H1 (cell line): ENCODE measurements at regions not wholly inside any gene's neighbourhood (a gene's known extent, or its start where the extent isn't known, plus 50 kb on each side); places are given as distances from the start of the nearest gene placed in this dataset.

Experiments used
- CTCF ChIA-PET: fragments of 300-600 bp; sonication (Branson Sonifier 250); formaldehyde crosslinking; loops from one replicate; lab custom pipeline; 2021; ENCODE audit not compliant: partially characterized antibody; lab: Charles Lee
- POLR2A ChIA-PET: fragments of 300-600 bp; sonication (Branson Sonifier 250); formaldehyde crosslinking; loops from one replicate; lab custom pipeline; 2021; ENCODE audit warnings: inconsistent platforms; ENCODE audit not compliant: partially characterized antibody; lab: Charles Lee
- DNase-seq, 2 experiments: peaks; one replicate each; pipeline versions ENCODE4 v3.0.0 to v3.0.0-alpha.2; 2010 to 2022; ENCODE audit warnings: low spot score in 2 of 2, low read depth in 1 of 2, mixed read lengths in 1 of 2
- FAIRE-seq: peaks from 2 replicates; lab custom pipeline; 2011; peaks lifted over from hg19 to GRCh38; lab: Jason Lieb, UNC
- H2AFZ ChIP-seq: 2 replicates; pipeline ENCODE4 v1.8.1; 2012; ENCODE audit warnings: low read length, inconsistent platforms
- H2AK5ac ChIP-seq: 2 replicates; pipeline ENCODE4 v1.6.1; 2013; ENCODE audit warnings: low read depth, low read length
- H2BK120ac ChIP-seq: replicated peaks from 2 replicates; pipeline ENCODE3; 2013; ENCODE audit warnings: low read depth, low read length, inconsistent platforms
- H2BK12ac ChIP-seq: 2 replicates; pipeline ENCODE4 v1.6.1; 2013; ENCODE audit warnings: low read depth, low read length
- H2BK15ac ChIP-seq: 2 replicates; pipeline ENCODE4 v1.6.1; 2013; ENCODE audit warnings: low read length
- H2BK20ac ChIP-seq: 2 replicates; pipeline ENCODE4 v1.6.1; 2013; ENCODE audit warnings: low read length
- H2BK5ac ChIP-seq: 2 replicates; pipeline ENCODE4 v1.6.1; 2013; ENCODE audit warnings: low read depth, low read length
- H3K14ac ChIP-seq: 2 replicates; pipeline ENCODE4 v1.6.1; 2013; ENCODE audit warnings: inconsistent platforms; ENCODE audit not compliant: insufficient read length
- H3K18ac ChIP-seq: 2 replicates; pipeline ENCODE4 v1.6.1; 2013; ENCODE audit warnings: low read length; ENCODE audit errors: extremely low read depth
- H3K23ac ChIP-seq: 2 replicates; pipeline ENCODE4 v1.6.1; 2013; ENCODE audit warnings: inconsistent platforms; ENCODE audit not compliant: insufficient read length
- H3K23me2 ChIP-seq: 2 replicates; pipeline ENCODE4 v1.6.1; 2013; ENCODE audit warnings: low read depth, low read length
- H3K27ac ChIP-seq: 2 replicates; pipeline ENCODE4 v1.6.1; 2011; ENCODE audit warnings: low read depth, low read length, inconsistent platforms
- H3K27me3 ChIP-seq, 4 experiments: replicated peaks in 1 of 4; 1 replicate in 1 of 4; 2 replicates in 3 of 4; pipeline versions ENCODE4 v1.6.1 to v1.8.1; 2011 to 2013; ENCODE audit warnings: low read length in 3 of 4, mild to moderate bottlenecking in 3 of 4, inconsistent platforms in 2 of 4, mixed read lengths in 2 of 4, moderate library complexity in 1 of 4; ENCODE audit not compliant: control insufficient read depth in 3 of 4, insufficient read depth in 3 of 4; ENCODE audit errors: extremely low read depth in 1 of 4
- H3K36me3 ChIP-seq, 4 experiments: 2 replicates each; pipeline versions ENCODE4 v1.6.1 to v1.8.1; 2011 to 2013; ENCODE audit warnings: mild to moderate bottlenecking in 4 of 4, low read length in 3 of 4, moderate library complexity in 2 of 4, control low read depth in 1 of 4, inconsistent platforms in 1 of 4; ENCODE audit not compliant: insufficient read depth in 4 of 4, control insufficient read depth in 2 of 4
- H3K4ac ChIP-seq: replicated peaks from 2 replicates; pipeline ENCODE3; 2013; ENCODE audit warnings: low read length, low read depth, mixed read lengths, inconsistent platforms; ENCODE audit not compliant: insufficient read length
- H3K4me1 ChIP-seq, 4 experiments: replicated peaks in 1 of 4; 1 replicate in 1 of 4; 2 replicates in 3 of 4; pipeline versions ENCODE4 v1.6.1 to v1.8.1; 2011 to 2013; ENCODE audit warnings: low read length in 3 of 4, inconsistent platforms in 2 of 4, mixed read lengths in 1 of 4; ENCODE audit not compliant: insufficient read depth in 4 of 4, control insufficient read depth in 3 of 4
- H3K4me2 ChIP-seq, 2 experiments: 2 replicates each; pipeline versions ENCODE4 v1.6.1 to v1.8.1; 2011 to 2013; ENCODE audit warnings: low read depth in 2 of 2, low read length in 2 of 2, control low read depth in 1 of 2, inconsistent platforms in 1 of 2, mild to moderate bottlenecking in 1 of 2; ENCODE audit not compliant: insufficient read depth in 1 of 2
- H3K4me3 ChIP-seq, 4 experiments: fragments of 200-600, 300-600 bp in 1 of 4; sonication (generic), shearing (Covaris generic), sonication (Bioruptor Twin) in 1 of 4; 2 replicates each; pipeline versions ENCODE4 v1.5.1 to v1.8.1; 2011 to 2016; ENCODE audit warnings: low read length in 4 of 4, low read depth in 3 of 4, control low read depth in 2 of 4, inconsistent platforms in 2 of 4, mild to moderate bottlenecking in 2 of 4, mixed read lengths in 1 of 4, moderate library complexity in 1 of 4; ENCODE audit not compliant: insufficient read depth in 2 of 4; ENCODE audit errors: extremely low read depth in 1 of 4
- H3K56ac ChIP-seq: replicated peaks from 2 replicates; pipeline ENCODE3; 2013; ENCODE audit warnings: low read depth, mild to moderate bottlenecking, mixed read lengths, low read length, inconsistent platforms; ENCODE audit not compliant: insufficient read length
- H3K79me1 ChIP-seq: 2 replicates; pipeline ENCODE4 v1.6.1; 2013; ENCODE audit warnings: low read depth, low read length, control low read depth
- H3K79me2 ChIP-seq, 2 experiments: 2 replicates each; pipeline versions ENCODE4 v1.6.1 to v1.8.1; 2012 to 2013; ENCODE audit warnings: low read length in 2 of 2, mild to moderate bottlenecking in 2 of 2, inconsistent platforms in 1 of 2; ENCODE audit not compliant: insufficient read depth in 2 of 2, control insufficient read depth in 1 of 2
- H3K9ac ChIP-seq, 4 experiments: replicated peaks in 1 of 4; 1 replicate in 1 of 4; 2 replicates in 3 of 4; pipeline versions ENCODE4 v1.6.1 to v1.8.1; 2011 to 2013; ENCODE audit warnings: low read depth in 3 of 4, low read length in 3 of 4, control low read depth in 2 of 4, mild to moderate bottlenecking in 2 of 4, moderate library complexity in 2 of 4, inconsistent platforms in 1 of 4; ENCODE audit errors: extremely low read depth in 1 of 4
- H3K9me3 ChIP-seq, 2 experiments: 2 replicates each; pipeline versions ENCODE4 v1.6.1 to v1.8.1; 2012 to 2013; ENCODE audit warnings: mild to moderate bottlenecking in 2 of 2, moderate library complexity in 2 of 2, control low read depth in 1 of 2, inconsistent platforms in 1 of 2, low read depth in 1 of 2, low read length in 1 of 2, mixed read lengths in 1 of 2; ENCODE audit not compliant: insufficient read depth in 2 of 2
- H4K20me1 ChIP-seq, 2 experiments: replicated peaks in 1 of 2; 2 replicates each; pipeline versions ENCODE3 to v1.8.1; 2011 to 2013; ENCODE audit warnings: inconsistent platforms in 2 of 2, low read length in 2 of 2, mild to moderate bottlenecking in 1 of 2; ENCODE audit not compliant: insufficient read depth in 2 of 2, control insufficient read depth in 1 of 2
- H4K5ac ChIP-seq: 2 replicates; pipeline ENCODE4 v1.6.1; 2013; ENCODE audit warnings: low read length, low read depth, mixed read lengths, inconsistent platforms; ENCODE audit not compliant: insufficient read length
- H4K8ac ChIP-seq: 2 replicates; pipeline ENCODE4 v1.8.0; 2013; ENCODE audit warnings: mild to moderate bottlenecking, moderate library complexity, low read length, inconsistent platforms; ENCODE audit not compliant: insufficient read depth; ENCODE audit errors: extremely low read depth
- H4K91ac ChIP-seq: replicated peaks from 2 replicates; pipeline ENCODE3; 2013; ENCODE audit warnings: low read length, mixed read lengths, inconsistent platforms; ENCODE audit not compliant: insufficient read length
- WGBS, 2 experiments: shearing (Covaris generic) in 1 of 2; methylation state at CpG; one replicate each; pipeline versions ENCODE4 v1.1.6 to v1.1.7; 2013 to 2015; ENCODE audit warnings: low lambda C conversion rate in 2 of 2, mixed read lengths in 2 of 2, inconsistent platforms in 1 of 2, low coverage in 1 of 2, missing lambda C conversion rate in 1 of 2; ENCODE audit not compliant: insufficient replicate concordance in 2 of 2, insufficient coverage in 1 of 2, insufficient read length in 1 of 2; ENCODE audit errors: extremely low coverage in 1 of 2, missing lambda C conversion rate in 1 of 2; 5-methylcytosine and 5-hydroxymethylcytosine counted together

DNA sequence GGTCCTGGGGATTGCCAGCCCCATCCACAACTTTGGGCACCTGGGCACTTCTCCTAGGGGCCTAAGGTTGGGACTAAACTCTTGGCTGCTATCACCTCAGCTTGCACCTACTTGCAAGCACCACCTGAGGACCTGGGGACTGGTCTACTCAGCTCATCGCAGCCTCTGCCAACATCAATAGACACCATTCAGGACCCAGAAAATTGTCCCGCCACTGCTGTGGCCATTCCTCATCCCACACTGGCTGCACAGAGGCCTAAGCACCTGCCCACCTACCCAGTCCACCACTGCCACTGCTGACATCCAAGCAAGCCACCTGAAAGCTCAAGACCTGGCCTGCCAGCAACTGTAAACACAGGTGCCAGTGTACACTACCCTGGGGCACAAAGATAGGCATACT, 234.1 kb downstream of the STK31 start:
- FAIRE-seq, result no peak
- H3K4ac ChIP-seq, result no peak overlapping the region
- H2BK12ac ChIP-seq, result no peak overlapping the region
- no peaks in the 10 kb centered on the region for H4K20me1 ChIP-seq
- H2AFZ ChIP-seq, result no peak overlapping the region
- no peak overlapping the region for H2BK20ac ChIP-seq
- no peak for DNase-seq
- H3K56ac ChIP-seq, result no peak overlapping the region
- CTCF ChIA-PET, result interaction anchor here (0.9 kb wide), 1 partner anchor 437 kb away, joined by 3 read pairs; no protein-coding TSS in a partner anchor
- WGBS, 2 experiments, result 91% methylated on average over 2 of the region's 2 CpGs; no CpG with 5 or more reads in 1 of the 2 experiments
- no peak overlapping the region for H3K27ac ChIP-seq
- no peak overlapping the region for H2AK5ac ChIP-seq
- H3K4me3 ChIP-seq, result no peak overlapping the region
- H4K91ac ChIP-seq, result no peak overlapping the region
- H3K23ac ChIP-seq, result no peak overlapping the region
- H2BK120ac ChIP-seq, result no peak overlapping the region
- peaks cover 0 to 2% (median 0%) of the 10 kb centered on the region in 4 experiments; a peak in 1 of 7 replicates for H3K4me1 ChIP-seq
- H4K8ac ChIP-seq, result no peak overlapping the region
- H3K36me3 ChIP-seq, result no peaks in the 10 kb centered on the region; a peak in 1 of 8 replicates
- no peak overlapping the region for H2BK5ac ChIP-seq
- no peaks in the 10 kb centered on the region for H3K27me3 ChIP-seq
- peaks cover 14% of the 10 kb centered on the region in 2 experiments for H3K9me3 ChIP-seq
- no peak overlapping the region for H3K14ac ChIP-seq
- POLR2A ChIA-PET, result no interaction called here
- H3K18ac ChIP-seq, result no peak overlapping the region
- no peaks in the 10 kb centered on the region for H3K79me2 ChIP-seq
- H3K79me1 ChIP-seq, result no peaks in the 10 kb centered on the region
- H4K5ac ChIP-seq, result no peak overlapping the region
- no peaks in the 10 kb centered on the region for H3K23me2 ChIP-seq
- H3K4me2 ChIP-seq, result no peak overlapping the region
- no peak overlapping the region for H3K9ac ChIP-seq
- no peak overlapping the region for H2BK15ac ChIP-seq
